HG03064 (cell line): ENCODE measurements at regions not wholly inside any gene's neighbourhood (a gene's known extent, or its start where the extent isn't known, plus 50 kb on each side); places are given as distances from the start of the nearest gene placed in this dataset.
"Not testable (repeated sequence)": the region's sequence is repeated elsewhere in the genome, so short reads cannot be mapped to it uniquely, and the experiment has no call there.

Experiments
- ATAC-seq: cut with Tn5 transposase; IDR thresholded peaks from one replicate; pipeline ENCODE4 v1.9.1; 2021; ENCODE audit warnings: low read depth; ENCODE audit not compliant: unreplicated experiment

DNA sequence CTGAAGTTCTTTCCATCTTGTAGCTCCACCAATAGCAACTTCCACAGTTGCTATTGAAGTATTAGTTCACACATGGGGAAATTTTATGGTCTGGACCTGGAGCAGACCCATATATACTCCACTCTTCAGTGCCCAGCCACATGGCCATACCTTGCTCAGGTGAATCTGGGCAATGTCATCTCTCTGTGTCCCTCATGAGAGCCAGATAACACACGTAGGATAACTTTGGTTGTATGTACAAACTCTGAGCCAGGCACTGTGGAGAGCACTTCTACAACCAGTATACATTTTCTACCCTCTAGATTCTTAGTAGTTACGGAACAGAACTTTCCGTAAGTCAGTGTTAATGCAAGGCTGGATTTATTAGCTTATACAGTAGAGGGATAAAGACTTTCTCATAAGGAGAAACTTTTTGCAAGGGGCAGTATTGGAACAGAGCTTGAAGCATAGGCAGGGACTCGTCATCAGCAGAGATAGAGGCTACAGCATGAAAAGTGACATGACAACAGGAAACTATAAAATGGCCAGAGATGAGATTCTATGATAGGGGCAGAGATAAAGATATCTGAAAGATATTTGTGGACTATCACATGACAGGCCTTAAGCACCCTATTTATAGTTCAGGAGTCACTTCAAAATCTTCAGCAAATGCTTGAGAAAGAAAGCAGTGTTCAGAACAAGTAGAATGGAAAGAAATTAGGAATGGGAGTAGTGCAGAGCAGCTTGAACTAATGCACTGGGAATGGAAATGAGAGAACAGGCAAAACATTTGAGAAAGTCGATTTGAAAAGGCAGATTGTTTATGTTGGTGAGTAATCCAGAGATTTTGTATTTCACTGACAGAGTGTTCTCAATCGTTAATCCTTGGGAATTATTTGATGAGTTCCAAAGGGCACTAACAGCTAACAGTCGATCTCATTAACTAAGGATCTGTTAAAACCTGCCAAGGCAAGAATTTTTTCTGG, 481.8 kb downstream of the USP25 start:
- no peak for ATAC-seq

DNA sequence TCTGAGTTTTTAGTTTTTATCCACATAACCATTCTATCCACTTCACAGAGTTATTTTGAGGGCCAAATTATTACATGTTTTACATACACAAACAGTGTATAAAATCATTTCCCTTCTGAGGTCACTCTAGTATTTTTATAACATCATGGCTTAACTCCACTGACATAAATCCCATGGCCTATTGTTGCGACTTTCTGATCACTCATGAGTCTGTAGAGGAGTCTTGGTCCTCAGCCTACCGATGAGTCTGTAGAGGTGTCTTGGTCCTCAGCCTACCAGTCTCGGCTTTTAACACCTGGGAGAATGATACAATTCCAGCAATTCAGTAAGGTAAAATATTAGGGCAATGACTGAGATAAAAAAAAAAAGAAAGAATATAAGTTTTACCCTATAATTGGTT, 483.7 kb downstream of the USP25 start:
- ATAC-seq: no peak

DNA sequence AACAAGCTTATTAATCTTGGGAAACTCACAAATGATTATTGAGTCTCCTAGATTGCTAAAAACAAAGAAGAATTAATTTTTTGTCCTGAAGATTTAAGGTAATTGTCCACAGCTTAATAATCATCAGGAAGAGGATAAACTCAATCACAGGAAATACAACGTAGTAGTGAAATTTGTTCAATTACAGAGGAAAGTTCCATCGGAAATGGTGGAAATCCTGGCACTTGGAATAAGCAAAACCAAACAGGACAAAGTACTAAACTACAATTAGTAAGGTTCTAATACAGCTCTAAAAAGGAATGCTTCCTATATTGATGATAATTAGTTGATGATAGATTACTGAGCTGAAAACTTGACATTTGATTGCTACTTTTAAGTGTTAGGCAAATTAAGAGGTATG, 485.4 kb downstream of the USP25 start:
- no peak for ATAC-seq

DNA sequence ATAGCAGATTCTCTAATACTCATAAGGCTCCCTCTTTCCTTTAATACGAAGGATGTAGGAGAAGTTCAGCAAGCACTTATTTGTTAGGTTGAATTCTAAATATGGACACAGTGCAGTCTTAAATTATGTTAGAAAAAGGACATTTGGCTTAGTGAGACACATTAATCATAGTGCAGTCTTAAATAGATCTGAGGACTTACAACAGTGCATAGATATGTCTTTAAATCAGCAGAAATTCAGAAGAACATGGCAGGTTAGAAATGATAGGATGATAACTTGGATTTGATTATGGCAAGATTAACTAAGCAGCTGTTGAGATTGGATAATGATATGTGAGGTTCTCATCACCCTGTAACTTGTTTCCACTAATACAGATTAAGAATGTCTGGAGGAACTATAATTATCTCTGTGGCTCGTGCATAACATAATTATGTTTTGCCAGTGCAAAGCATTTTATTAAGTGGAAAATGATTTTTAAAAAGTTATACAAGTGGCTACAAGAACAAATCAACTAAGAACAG, 485.9 kb downstream of the USP25 start:
- no peak for ATAC-seq

DNA sequence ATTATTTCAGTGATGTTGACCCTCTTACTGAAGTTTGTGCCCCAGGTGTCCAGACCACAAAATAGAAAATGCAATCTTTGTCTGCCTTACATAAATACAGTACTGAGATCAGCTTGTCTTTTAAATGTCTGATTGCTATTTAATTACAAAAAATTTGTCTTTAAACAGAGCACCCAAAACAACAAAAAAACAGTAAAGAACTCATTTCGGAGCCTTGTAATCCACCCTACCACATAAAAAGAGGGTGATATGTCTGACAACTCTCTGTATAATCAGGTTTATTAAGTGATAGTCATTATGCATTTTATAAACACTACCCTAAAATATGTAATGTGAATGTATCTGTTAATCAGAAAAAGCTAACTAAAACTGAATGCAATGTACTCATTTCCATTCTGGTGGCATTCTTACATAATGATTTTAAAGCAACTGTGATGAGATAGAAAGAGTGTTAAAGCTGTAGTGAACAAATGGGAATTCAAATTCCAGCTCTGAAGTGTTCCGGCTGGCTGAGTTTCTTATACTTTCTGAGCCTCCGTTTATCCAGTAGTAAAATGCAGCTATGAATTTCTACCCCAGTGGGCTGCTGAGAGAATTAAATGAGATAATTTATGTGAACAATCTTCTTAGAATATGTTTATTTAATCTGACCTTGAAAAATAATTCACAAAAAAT, 486.6 kb downstream of the USP25 start:
- ATAC-seq: no peak

DNA sequence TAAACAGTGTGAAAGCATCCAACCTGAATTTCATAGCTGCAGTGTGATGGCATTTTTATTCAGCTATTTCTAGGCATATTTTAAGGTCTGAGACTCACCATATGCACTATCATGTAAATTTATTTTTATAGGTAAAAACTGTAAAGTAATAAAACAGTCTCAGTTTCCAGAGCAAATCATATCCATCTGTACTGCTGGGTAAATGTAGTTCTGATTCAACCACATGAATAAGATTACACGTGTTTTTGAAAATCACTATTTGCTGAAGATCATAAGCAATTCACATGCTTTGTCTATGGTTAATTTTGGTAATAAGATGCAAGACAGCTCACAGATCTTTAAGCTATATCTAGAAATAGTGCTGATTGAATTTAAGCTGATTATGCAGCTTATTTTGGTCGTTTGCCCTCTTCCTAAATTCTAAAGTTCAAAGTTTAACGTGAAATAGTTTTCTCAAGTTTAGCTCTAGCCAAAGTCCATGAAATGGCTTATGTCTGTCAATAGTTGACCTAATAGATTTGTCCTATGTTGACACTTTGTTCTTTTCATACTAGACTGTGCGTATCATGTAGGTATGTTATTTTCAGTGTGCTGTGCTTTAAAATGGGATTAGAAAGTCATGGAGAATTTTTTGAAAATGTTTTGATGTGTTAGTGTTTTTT, 489.0 kb downstream of the USP25 start:
- no peak for ATAC-seq

DNA sequence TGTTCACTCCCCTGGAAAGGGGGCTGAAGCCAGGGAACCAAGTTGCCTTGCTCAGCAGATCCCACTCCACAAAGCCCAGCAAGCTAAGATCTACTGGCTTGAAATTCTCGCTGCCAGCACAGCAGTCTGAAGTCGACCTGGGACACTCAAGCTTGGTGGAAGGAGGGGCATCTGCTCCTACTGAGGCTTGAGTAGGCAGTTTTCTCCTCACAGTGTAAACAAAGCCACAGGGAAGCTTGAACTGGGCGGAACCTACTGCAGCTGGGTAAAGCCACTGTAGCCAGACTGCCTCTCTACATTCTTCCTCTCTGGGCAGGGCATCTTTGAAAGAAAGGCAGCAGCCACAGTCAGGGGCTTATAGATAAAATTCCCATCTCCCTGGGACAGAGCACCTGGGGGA, 495.0 kb downstream of the USP25 start:
- ATAC-seq: not testable (repeated sequence)

DNA sequence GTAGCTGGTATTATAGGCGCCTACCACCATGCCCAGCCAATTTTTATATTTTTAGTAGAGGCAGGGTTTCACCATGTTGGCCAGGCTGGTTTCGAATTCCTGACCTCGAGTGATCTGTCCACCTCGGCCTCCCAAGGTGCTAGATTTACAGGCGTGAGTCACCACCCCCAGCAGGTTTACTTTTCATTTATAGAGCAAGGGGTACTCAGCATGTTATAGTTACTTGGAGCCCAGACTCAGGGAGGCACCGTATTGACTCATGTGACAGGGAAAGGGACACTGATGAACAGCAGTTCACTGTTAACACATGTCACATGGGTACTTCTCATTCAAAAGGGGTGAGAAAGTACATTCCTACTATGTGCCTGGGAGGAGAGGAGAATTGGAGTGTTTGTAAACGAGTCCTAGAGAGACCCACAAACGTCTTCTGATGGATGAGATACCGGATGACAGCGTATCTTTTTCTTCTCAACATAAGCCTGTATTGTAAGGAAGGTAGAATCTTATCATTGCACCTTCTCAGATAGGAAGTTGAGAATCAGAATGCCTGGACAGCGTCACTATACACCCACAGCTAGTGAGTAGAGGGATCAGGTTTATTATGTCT, 510.0 kb downstream of the USP25 start:
- no peak for ATAC-seq

DNA sequence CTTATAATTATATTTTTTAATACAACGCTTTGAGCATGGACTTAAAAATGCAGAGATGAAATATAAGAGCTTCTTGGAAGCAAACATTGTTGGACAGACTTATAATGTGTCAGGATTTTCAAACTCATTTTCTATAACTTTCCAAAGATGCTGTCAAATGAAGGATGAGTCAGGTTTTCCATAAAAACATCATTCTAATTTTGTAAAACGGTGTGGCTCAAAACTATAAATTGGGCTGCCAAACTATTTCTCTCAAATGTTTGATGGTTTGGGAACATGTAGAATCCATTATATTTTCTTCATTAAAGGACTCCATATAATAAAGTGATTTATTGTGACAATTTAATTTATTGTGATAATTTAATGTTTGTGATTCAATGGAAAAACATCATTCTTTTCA, 511.2 kb downstream of the USP25 start:
- ATAC-seq: no peak

DNA sequence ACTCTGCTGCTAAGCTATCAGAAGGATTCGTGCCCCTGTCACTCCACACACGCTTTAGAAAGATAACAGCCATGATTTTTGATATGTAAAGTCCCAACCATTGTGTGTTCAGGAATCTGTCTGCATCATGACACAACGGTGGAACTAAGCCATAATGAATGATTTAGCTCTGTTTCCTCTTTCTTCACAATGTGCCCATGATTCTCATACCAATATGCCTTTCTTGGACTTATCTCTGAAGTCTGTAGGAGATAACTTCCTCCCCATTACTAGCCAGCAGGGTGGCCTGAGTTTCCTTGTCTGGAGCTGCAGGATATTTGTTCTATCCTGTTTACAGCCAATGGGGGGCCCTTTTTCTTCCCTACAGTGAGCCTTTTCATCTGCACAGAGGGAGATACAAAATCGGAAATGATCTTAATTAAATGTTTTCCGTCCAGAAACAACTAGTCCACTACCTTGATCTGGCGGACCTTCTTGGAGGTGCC, 511.7 kb downstream of the USP25 start:
- no peak for ATAC-seq

DNA sequence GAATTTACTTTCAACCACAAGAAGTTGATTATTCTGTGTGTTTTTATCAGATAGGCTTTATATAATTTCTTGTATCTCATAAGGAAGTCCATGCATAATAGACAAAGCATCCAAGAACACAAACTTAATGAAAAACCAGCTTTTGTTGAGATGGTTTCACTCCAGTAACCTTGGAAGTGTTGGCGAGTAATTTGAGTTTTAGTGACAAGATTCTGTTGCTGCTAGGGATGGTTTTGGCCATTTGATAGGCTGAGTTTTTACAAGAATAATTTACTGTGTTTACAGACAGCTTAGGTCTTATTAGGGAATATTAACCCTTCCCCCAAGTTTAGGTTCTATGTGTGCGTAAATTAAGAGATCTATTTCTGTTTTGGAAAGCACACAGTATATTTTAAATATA, 513.6 kb downstream of the USP25 start:
- no peak for ATAC-seq

DNA sequence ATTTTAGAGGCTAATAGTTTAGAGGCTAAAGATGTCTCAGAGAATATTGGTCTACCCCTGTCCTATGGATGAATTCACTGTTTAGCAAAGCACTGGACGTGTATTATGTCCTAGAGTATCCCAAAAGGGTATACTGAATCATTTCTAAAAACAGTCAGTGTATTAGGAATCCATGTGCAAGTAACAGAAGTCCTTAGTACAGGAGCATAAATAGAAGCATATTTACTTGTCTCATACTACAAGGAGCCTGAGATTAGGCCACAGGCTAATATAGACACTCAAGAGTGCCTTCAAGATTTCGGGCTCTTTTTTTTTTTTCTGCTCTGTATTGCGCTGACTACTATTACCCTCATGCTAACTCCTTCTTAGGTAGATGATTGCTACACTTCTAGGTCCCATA, 518.9 kb downstream of the USP25 start:
- no peak for ATAC-seq

DNA sequence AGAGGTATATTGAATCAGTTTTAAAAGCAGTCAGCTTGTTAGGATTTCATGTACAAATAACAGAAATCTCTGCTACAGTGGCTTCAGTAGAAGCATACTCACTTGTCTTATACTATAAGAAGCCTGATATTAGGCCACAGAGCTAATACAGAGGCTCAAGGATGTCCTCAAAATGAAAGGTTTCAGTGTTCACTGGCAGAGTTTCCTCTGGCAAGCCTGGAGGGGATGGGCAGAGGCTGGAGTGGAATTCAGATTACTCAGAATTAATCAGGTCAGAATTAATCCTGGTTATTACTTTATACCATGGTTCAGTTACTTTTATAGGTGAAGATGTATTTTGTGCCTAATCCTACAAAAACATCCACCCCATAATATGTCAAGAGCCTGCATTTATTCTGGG, 520.5 kb downstream of the USP25 start:
- no peak for ATAC-seq

DNA sequence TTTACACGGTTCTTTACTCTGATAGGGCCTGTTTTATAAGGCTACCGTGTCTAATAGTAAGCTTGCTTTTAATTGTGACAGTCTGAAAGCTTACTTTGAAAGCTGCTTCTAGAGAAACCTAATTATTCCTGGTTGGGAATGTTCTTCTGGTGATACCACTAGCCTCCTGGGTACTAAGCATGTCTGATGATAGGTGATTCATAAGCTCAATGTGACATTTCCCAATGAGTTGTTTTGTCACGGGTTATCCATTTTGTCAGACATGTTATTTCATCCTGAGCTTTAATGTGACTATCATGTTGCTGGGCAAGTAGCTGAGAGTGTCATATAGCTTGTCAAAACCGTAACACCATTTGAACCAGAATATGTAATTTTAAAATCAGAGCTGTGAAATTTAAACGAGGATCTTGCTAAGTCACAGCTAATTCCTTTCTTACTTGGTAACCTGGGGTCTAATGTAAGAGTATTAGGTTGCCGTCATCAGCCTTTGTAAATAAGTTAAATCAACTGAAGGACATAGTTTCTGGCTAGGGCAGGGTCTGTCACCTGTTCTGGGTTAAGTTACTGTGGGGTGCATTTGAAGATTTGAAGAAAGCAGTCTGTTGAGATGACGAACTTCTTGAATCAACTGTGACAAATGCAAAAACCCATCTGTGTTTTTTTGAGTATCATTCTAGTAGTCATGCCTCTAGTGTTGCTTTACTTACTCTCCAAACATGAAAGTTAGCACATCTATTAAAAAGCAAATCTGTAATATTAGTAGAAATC, 529.2 kb downstream of the USP25 start:
- ATAC-seq: no peak

DNA sequence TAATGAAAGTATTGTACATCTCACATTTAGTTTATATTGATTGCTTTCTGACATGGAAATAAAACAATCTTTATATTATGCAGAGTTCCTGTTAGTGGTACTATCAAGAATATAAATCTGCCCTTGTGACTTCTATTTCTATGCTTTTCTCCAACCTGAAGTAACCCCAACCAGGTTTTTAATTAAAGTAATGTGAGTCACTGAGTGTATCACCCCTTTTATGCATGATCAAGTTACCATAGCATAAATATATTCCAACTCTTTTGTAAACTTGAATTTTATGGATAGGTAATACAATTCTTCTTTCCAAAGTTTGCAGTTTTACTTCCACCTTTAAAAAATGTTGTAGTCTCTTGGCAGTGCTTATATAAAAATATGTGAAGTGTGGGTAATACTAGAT, 532.3 kb downstream of the USP25 start:
- ATAC-seq: no peak

DNA sequence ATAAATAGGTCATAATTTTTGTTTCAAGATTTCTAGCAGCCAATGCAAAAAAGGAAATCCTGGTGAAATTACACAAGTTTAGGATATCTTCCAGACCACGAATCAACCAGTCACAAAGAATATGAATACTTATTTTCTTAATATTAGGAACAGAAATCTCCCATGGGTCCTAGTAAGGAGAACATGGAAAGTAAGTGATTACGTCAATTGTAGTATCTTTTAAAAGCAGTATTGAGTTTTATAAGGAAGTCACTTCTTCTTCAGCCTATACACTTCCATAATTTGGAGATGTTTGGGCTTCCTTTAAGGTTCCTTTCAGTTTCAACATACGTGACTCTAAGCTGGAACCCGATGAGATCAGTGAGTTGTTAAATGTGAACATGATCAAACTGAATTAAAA, 534.5 kb downstream of the USP25 start:
- no peak for ATAC-seq

DNA sequence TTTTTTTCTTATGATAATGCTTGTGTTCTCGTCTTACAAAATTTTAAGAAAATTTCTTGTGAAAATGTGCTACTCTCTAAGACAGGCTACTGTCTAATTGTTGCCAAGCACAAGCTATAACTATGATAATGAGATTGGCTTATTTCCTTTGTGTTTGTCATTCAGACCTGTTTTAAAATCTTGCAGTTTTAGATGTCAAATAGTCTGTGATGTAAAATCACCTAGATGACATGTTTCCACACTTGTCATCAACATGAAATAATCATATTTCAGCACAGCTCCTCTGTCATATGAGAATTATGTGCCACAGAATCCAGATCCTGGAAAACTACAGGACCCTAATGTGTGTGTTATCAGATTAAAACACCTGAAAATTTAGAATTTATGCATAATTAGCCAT, 539.7 kb downstream of the USP25 start:
- ATAC-seq: no peak

DNA sequence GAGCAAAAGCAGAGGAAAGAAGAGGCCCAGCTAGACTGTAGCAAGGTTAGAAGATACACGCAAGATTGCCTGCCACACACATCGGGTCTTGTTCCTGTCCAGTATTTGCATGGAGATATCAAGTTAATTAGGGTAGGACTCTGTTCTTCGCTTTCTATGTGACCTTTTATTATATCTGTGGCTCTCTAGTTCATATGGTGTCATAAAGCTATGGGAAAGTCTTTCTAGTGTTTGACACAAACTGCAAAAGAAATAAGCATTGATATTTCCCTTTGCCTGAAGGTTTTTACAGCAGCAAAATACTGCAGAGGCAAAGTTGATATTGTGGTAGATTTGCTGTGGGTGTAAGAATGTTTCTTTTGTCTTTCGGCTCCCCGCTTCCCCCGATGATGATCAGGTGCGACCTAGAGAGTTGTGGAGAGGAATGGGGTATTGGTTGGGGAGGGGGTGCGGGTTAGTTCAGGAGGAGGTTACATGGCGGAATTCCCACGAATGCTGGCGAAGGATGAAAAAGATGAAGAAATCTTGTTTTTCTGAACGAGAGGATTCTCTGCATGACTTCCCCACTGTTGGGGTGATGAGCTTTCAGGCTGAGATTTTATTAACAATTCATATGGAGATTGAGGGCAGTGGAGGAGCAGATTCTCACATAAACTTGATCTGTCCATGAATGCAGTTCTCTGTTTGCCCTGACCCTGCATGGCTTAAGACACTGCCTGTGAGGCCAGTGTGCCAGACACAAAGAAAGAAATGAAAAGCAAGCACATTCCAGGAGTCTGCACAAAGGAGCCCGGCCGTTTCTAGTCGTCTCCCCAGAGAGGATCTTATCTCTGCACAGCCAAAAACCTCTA, 550.2 kb downstream of the USP25 start:
- no peak for ATAC-seq

DNA sequence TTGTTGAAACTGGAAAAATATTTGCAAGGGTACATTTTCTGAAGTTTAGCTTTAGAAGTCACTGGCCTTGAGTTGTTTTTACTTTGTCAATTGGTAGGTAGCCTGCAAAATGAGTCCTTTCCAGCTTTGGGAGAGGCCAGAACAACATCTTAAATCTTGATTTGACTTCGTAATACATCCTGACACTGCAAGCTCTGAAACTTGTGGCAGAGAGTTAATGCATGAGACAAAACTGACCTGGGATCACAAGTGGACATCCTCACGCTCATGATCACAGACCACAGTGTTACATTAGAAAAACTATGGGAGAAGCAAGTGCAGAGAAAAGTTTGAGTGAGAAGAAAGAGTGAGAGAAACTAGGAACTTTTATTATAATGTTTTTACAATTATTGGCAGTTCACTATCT, 550.9 kb downstream of the USP25 start:
- ATAC-seq: no peak
